OCI-LY7 (cell line): ENCODE measurements at regions not wholly inside any gene's neighbourhood (a gene's known extent, or its start where the extent isn't known, plus 50 kb on each side); places are given as distances from the start of the nearest gene placed in this dataset.

ENCODE experiments used
- CTCF ChIP-seq: fragments of 200-600 bp; sonication (generic); conservative IDR thresholded peaks from 2 replicates; pipeline ENCODE4 v1.5.1; 2014; ENCODE audit warnings: mild to moderate bottlenecking, antibody characterized with exemption, low read length, moderate library complexity, mixed read lengths
- EZH2phosphoT487 ChIP-seq: fragments of 200-600 bp; sonication (generic); IDR thresholded peaks from 2 replicates; pipeline ENCODE4 v1.6.1; 2018; ENCODE audit warnings: low read depth, borderline replicate concordance, mild to moderate bottlenecking, mixed run types, antibody characterized with exemption, low read length, moderate library complexity, mixed read lengths

- TF ChIP-seq CTCF (no peak), EZH2phosphoT487 (no peak)
Measured at GRCh38 chr11:115926138-115926537, 421.9 kb upstream of the CADM1 start.
